PC-9 (cell line): ENCODE measurements at regions not wholly inside any gene's neighbourhood (a gene's known extent, or its start where the extent isn't known, plus 50 kb on each side); places are given as distances from the start of the nearest gene placed in this dataset.
"Not testable (repeated sequence)": the region's sequence is repeated elsewhere in the genome, so short reads cannot be mapped to it uniquely, and the experiment has no call there.

Experiments
- BruUV-seq: library from RNA; stranded (reverse); fragments of 400-500 nt; replicated peaks from 2 replicates; lab custom pipeline; 2021; lab: Mats Ljungman, UMichigan
- CTCF ChIA-PET: fragments of 300-600 bp; sonication (Branson Sonifier 250); formaldehyde crosslinking; loops from one replicate; lab custom pipeline; 2022; ENCODE audit warnings: antibody characterized with exemption; lab: Charles Lee
- POLR2A ChIA-PET: fragments of 300-600 bp; sonication (Branson Sonifier 250); formaldehyde crosslinking; loops from one replicate; lab custom pipeline; 2022; ENCODE audit warnings: antibody characterized with exemption; ENCODE audit not compliant: unreplicated experiment; lab: Charles Lee
- DNase-seq, 2 experiments: peaks; one replicate each; pipeline versions ENCODE4 v3.0.0 to v3.0.0-alpha.2; 2015 to 2022; ENCODE audit warnings: mixed read lengths in 1 of 2
- H2AFZ ChIP-seq: fragments of 200-600 bp; sonication (generic); 2 replicates; pipeline ENCODE4 v1.8.1; 2017; ENCODE audit warnings: antibody characterized with exemption
- H3F3A ChIP-seq: fragments of 200-600 bp; sonication (generic); 2 replicates; pipeline ENCODE4 v1.8.1; 2017; ENCODE audit warnings: antibody characterized with exemption, mild to moderate bottlenecking, low read depth; ENCODE audit not compliant: insufficient read depth
- H3K27ac ChIP-seq: fragments of 200-600 bp; sonication (generic); 2 replicates; pipeline ENCODE4 v1.6.1; 2016; ENCODE audit warnings: mixed run types
- H3K27me3 ChIP-seq: fragments of 200-600 bp; sonication (generic); 2 replicates; pipeline ENCODE4 v1.6.1; 2016; ENCODE audit warnings: low read depth, mixed run types; ENCODE audit not compliant: insufficient read depth
- H3K36me3 ChIP-seq: fragments of 200-600 bp; sonication (generic); 2 replicates; pipeline ENCODE4 v1.6.1; 2016; ENCODE audit warnings: low read depth, mixed run types
- H3K4me1 ChIP-seq: fragments of 200-600 bp; sonication (generic); replicated peaks from 2 replicates; pipeline ENCODE4 v1.6.1; 2016; ENCODE audit warnings: mixed run types; ENCODE audit not compliant: insufficient read depth
- H3K4me2 ChIP-seq: fragments of 200-600 bp; sonication (generic); 2 replicates; pipeline ENCODE4 v1.6.1; 2017; ENCODE audit warnings: mixed run types
- H3K4me3 ChIP-seq: fragments of 200-600 bp; sonication (generic); 2 replicates; pipeline ENCODE4 v1.6.1; 2016; ENCODE audit warnings: mixed run types
- H3K79me2 ChIP-seq: fragments of 200-600 bp; sonication (generic); 2 replicates; pipeline ENCODE4 v1.6.1; 2017; ENCODE audit warnings: low read depth, mixed run types
- H3K9me2 ChIP-seq: fragments of 200-600 bp; sonication (generic); 2 replicates; pipeline ENCODE4 v1.8.1; 2017; ENCODE audit warnings: mild to moderate bottlenecking; ENCODE audit not compliant: insufficient read depth
- H3K9me3 ChIP-seq: fragments of 200-600 bp; sonication (generic); 2 replicates; pipeline ENCODE4 v1.8.1; 2016; ENCODE audit warnings: low read depth; ENCODE audit not compliant: insufficient read depth
- H4K20me1 ChIP-seq: fragments of 200-600 bp; sonication (generic); 2 replicates; pipeline ENCODE4 v1.8.1; 2017; ENCODE audit not compliant: insufficient read depth
- EZH2 ChIP-seq: fragments of 200-600 bp; sonication (generic); IDR thresholded peaks from 2 replicates; pipeline ENCODE4 v1.8.0; 2017; ENCODE audit warnings: antibody characterized with exemption, low read depth
- intact Hi-C: fragments of 100-400 bp; cut with micrococcal nuclease; formaldehyde crosslinking; loops from one replicate; pipeline ENCODE4 v1.10.0; 2022; ENCODE audit not compliant: unreplicated experiment
- TF ChIP-seq, protein P1 (sequence below): fragments of 200-600 bp; sonication (generic); conservative IDR thresholded peaks from 2 replicates; pipeline ENCODE4 v1.6.1; 2017; ENCODE audit warnings: mixed run types, antibody characterized with exemption, mild to moderate bottlenecking, moderate library complexity

DNA sequence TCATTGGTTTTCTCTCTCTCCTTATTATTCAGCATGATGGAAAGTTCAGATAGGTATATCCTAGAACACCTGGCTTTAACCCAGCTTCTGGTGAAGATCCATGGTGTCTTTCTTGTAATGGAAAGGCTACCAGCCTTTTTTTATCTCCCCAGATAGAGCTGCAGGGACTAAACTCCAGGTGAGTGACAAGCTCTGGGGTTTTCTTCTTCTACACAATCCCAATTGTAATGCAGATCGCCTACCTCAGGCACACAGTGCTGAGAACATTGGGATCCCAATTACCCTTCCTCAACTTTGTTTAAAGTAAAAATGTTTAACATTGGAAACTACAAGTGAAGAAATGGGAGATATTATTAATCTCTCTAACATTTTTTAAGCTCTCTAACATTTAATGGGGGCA is 1851.7 kb downstream of the PCDH9 start:
- H3K9me2 ChIP-seq = 0 out of 2 replicates have a peak, but pooled peaks cover 8% of the 10 kb centered on the region
- H3K36me3 ChIP-seq = no peaks in the 10 kb centered on the region
- TF ChIP-seq EZH2 = no peak
- TF ChIP-seq, protein P1, sequence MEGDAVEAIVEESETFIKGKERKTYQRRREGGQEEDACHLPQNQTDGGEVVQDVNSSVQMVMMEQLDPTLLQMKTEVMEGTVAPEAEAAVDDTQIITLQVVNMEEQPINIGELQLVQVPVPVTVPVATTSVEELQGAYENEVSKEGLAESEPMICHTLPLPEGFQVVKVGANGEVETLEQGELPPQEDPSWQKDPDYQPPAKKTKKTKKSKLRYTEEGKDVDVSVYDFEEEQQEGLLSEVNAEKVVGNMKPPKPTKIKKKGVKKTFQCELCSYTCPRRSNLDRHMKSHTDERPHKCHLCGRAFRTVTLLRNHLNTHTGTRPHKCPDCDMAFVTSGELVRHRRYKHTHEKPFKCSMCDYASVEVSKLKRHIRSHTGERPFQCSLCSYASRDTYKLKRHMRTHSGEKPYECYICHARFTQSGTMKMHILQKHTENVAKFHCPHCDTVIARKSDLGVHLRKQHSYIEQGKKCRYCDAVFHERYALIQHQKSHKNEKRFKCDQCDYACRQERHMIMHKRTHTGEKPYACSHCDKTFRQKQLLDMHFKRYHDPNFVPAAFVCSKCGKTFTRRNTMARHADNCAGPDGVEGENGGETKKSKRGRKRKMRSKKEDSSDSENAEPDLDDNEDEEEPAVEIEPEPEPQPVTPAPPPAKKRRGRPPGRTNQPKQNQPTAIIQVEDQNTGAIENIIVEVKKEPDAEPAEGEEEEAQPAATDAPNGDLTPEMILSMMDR = no peak
- H3K79me2 ChIP-seq = no peaks in the 10 kb centered on the region
- H2AFZ ChIP-seq = no peak overlapping the region
- no TSS peak for BruUV-seq
- H3K4me2 ChIP-seq = no peak overlapping the region
- H3K27me3 ChIP-seq = no peaks in the 10 kb centered on the region
- intact Hi-C loops = no loop called here
- H4K20me1 ChIP-seq = no peaks in the 10 kb centered on the region
- POLR2A ChIA-PET = interaction anchor here (0.6 kb wide), 1 partner anchor 1397 kb away, joined by 3 read pairs; no protein-coding TSS in a partner anchor
- CTCF ChIA-PET = no interaction called here
- no peak for DNase-seq
- no peak overlapping the region for H3K27ac ChIP-seq
- no peak overlapping the region for H3K4me3 ChIP-seq
- H3F3A ChIP-seq = no peaks in the 10 kb centered on the region
- no peaks in the 10 kb centered on the region for H3K4me1 ChIP-seq
- peaks cover 6% of the 10 kb centered on the region; the same call in 1 of the 2 replicates for H3K9me3 ChIP-seq

DNA sequence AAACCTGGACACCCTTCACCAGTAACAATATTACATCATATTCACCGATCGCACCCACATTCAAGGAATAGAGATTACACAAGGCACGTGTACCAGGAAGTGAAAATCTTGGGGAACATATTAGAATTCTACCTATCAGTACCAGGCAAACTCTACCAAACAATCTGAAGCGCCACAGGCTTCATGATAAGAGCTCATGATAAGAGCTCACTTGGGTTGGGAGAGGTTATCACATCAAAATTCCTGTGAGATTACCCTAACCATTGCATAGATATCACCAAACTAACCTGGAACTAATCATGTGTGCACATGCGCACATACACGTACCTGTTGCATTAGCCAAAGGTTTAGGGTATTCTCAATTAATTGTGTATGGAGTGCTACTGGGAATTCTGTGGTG is 1861.3 kb downstream of the PCDH9 start:
- H3K4me2 ChIP-seq = no peak overlapping the region
- no peak for TF ChIP-seq EZH2
- TF ChIP-seq, protein P1 = no peak
- H3K9me2 ChIP-seq = no peaks in the 10 kb centered on the region
- H3K79me2 ChIP-seq = no peaks in the 10 kb centered on the region
- H3K9me3 ChIP-seq = no peaks in the 10 kb centered on the region
- no peak for DNase-seq
- no peak overlapping the region for H3K27ac ChIP-seq
- BruUV-seq = no TSS peak
- H3K4me1 ChIP-seq = no peaks in the 10 kb centered on the region
- no peaks in the 10 kb centered on the region for H3K27me3 ChIP-seq
- no peak overlapping the region for H2AFZ ChIP-seq
- no peaks in the 10 kb centered on the region for H4K20me1 ChIP-seq
- no peaks in the 10 kb centered on the region for H3F3A ChIP-seq
- POLR2A ChIA-PET = no interaction called here
- intact Hi-C loops = no loop called here
- CTCF ChIA-PET = no interaction called here
- no peaks in the 10 kb centered on the region for H3K36me3 ChIP-seq
- no peak overlapping the region for H3K4me3 ChIP-seq

DNA sequence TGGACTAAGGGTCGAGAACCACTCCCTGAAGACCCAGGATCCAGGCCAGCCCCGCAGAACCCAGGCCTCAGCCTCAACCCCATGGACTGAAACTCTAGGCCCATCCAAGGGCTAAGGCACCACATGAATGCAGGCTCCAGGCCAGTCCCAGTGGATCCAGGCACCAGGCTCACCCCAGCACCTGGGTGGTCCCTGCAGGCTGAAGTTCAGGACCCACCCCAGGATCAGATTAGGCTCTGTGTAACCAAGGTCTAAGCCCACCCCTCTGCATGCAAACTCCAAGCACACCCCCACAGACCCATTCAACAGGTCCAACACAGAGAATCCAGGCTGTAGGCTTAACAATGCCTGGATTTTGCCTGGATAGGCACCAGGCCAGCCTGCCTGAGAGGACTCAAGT is 1876.2 kb downstream of the PCDH9 start:
- CTCF ChIA-PET = no interaction called here
- BruUV-seq = no TSS peak

DNA sequence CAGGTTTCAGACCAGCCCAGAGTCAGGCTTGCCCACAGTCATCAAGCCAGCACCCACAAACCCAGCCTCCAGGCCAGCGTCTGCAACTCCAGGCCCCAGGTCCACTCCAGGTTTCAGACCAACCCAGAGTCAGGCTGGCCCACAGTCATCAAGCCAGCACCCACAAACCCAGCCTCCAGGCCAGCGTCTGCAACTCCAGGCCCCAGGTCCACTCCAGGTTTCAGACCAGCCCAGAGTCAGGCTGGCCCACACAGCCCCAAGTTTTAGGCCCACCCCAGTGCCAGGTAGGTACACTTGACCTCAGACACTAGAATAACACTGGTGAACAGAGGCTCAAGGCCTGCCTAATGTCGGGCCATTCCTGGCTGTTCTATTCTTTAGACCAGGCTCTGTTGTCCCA is 1877.0 kb downstream of the PCDH9 start:
- CTCF ChIA-PET, POLR2A ChIA-PET, H3K79me2 ChIP-seq, H3K9me2 ChIP-seq, H3K27ac ChIP-seq, H3K4me1 ChIP-seq, BruUV-seq, H3K4me3 ChIP-seq, H3F3A ChIP-seq, DNase-seq, H4K20me1 ChIP-seq, H3K9me3 ChIP-seq, H3K4me2 ChIP-seq, H3K27me3 ChIP-seq, H2AFZ ChIP-seq, intact Hi-C loops, H3K36me3 ChIP-seq: not testable (repeated sequence)

More for the DNA sequence above, 1876.2 kb downstream of the PCDH9 start:
- TF ChIP-seq, protein P1 = no peak
- Histone ChIP-seq H3K9me3 (no peaks in the 10 kb centered on the region), H3K36me3 (no peaks in the 10 kb centered on the region), H3F3A (no peaks in the 10 kb centered on the region), H3K4me2 (no peak overlapping the region), H3K27me3 (no peaks in the 10 kb centered on the region), H2AFZ (no peak overlapping the region), H3K79me2 (no peaks in the 10 kb centered on the region), H4K20me1 (no peaks in the 10 kb centered on the region), H3K9me2 (no peaks in the 10 kb centered on the region), H3K4me1 (no peaks in the 10 kb centered on the region), H3K27ac (no peak overlapping the region), H3K4me3 (no peak overlapping the region)
- no peak for DNase-seq
- POLR2A ChIA-PET = no interaction called here
- intact Hi-C loops = no loop called here
